DOHH2 (cell line): ENCODE measurements at regions not wholly inside any gene's neighbourhood (a gene's known extent, or its start where the extent isn't known, plus 50 kb on each side); places are given as distances from the start of the nearest gene placed in this dataset.

ENCODE experiments used
- EZH2phosphoT487 ChIP-seq: fragments of 200-600 bp; sonication (generic); IDR thresholded peaks from 2 replicates; pipeline ENCODE4 v1.6.1; 2017; ENCODE audit warnings: borderline replicate concordance, mild to moderate bottlenecking, antibody characterized with exemption, low read length, moderate library complexity, mixed read lengths
- TF ChIP-seq, protein P1 (sequence below): fragments of 200-600 bp; sonication (generic); IDR thresholded peaks from one replicate; pipeline ENCODE4 v1.5.1; 2014; ENCODE audit warnings: antibody characterized with exemption, mild to moderate bottlenecking, low read depth, low read length; ENCODE audit not compliant: poor library complexity, severe bottlenecking

DNA sequence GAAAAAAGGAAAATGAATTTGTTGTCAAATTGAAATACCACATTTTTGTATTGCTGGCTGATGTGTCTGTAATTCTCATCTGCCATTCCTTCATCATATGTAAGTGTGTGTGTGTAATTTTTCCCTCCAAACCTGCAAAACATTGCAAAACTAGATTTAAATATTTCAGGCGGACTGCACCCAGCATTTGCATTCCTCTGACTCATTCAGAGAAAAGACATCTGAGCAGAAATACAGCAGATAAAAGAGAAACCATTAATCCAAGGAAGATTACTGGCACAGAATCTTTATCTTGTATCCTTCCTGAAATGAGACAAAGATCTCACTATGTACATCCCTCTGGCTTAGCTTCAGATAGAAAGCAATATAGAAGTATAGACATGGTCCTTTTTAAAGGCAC is 275.3 kb downstream of the TMEM38B start:
- TF ChIP-seq, protein P1, sequence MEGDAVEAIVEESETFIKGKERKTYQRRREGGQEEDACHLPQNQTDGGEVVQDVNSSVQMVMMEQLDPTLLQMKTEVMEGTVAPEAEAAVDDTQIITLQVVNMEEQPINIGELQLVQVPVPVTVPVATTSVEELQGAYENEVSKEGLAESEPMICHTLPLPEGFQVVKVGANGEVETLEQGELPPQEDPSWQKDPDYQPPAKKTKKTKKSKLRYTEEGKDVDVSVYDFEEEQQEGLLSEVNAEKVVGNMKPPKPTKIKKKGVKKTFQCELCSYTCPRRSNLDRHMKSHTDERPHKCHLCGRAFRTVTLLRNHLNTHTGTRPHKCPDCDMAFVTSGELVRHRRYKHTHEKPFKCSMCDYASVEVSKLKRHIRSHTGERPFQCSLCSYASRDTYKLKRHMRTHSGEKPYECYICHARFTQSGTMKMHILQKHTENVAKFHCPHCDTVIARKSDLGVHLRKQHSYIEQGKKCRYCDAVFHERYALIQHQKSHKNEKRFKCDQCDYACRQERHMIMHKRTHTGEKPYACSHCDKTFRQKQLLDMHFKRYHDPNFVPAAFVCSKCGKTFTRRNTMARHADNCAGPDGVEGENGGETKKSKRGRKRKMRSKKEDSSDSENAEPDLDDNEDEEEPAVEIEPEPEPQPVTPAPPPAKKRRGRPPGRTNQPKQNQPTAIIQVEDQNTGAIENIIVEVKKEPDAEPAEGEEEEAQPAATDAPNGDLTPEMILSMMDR, result no peak
- no peak for TF ChIP-seq EZH2phosphoT487
